ENCODE measurements at regions not wholly inside any gene's neighbourhood (a gene's known extent, or its start where the extent isn't known, plus 50 kb on each side); places are given as distances from the start of the nearest gene placed in this dataset.

DNA sequence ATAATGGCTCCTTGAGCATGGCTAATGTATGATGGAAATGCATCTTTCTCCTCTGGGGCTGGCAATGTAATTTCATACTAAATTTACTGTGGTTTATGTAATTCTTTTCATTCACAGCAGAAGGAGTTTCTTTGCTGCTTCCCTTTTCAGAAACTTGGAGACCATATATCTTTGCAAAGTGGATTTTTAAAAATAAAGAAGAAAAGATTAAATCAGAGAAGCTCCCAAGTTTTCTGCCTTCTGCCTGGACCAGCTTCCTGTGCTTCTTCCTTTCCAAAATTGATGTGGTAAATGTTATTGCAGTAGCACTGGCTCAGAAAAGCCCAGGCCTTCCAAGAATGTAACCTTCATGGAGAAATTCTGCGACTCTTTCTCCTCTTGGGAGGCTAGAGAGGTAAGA is 300.1 kb upstream of the NCAM1 start:
- TF ChIP-seq TAF1 (IDR thresholded peaks at IDR 0.05; ENCODE audit: low read depth, low read length) (no peak), POLR2A (IDR thresholded peaks at IDR 0.05; ENCODE audit: low read depth, low read length) (no peak), POLR2AphosphoS5 (IDR thresholded peaks at IDR 0.05; ENCODE audit: low read depth, low read length) (no peak), PAX5 (IDR thresholded peaks at IDR 0.05; ENCODE audit: insufficient read depth, low read length, severe bottlenecking) (no peak), POU2F2 (IDR thresholded peaks at IDR 0.05; ENCODE audit: low read depth, low read length) (no peak), SPI1 (IDR thresholded peaks at IDR 0.05; ENCODE audit: low read depth, low read length) (no peak)

Data from GM12891 (cell line).